HL-60 (cell line): ENCODE measurements at regions not wholly inside any gene's neighbourhood (a gene's known extent, or its start where the extent isn't known, plus 50 kb on each side); places are given as distances from the start of the nearest gene placed in this dataset.

ENCODE experiments used
- DNase-seq, 2 experiments: peaks; one replicate each; pipeline ENCODE4 v3.0.0-alpha.2; 2010 to 2020; ENCODE audit warnings: low read depth in 1 of 2, low spot score in 1 of 2
- H3K27ac ChIP-seq: fragments of 250-450 bp; sonication (Bioruptor Pico); replicated peaks from 2 replicates; pipeline ENCODE4 v1.5.1; 2020; ENCODE audit warnings: mild to moderate bottlenecking, moderate library complexity
- H3K27me3 ChIP-seq: fragments of 250-450 bp; sonication (Bioruptor Pico); 2 replicates; pipeline ENCODE4 v1.5.1; 2021; ENCODE audit warnings: mild to moderate bottlenecking, moderate library complexity; ENCODE audit not compliant: insufficient read depth, poor library complexity, severe bottlenecking
- H3K4me3 ChIP-seq: replicated peaks from 2 replicates; pipeline ENCODE4 v1.5.1; 2011; ENCODE audit warnings: mild to moderate bottlenecking, control low read depth, low read length; ENCODE audit not compliant: insufficient read depth
- GABPA ChIP-seq: IDR thresholded peaks from 2 replicates; pipeline ENCODE4 v1.6.1; 2012; ENCODE audit warnings: low read depth
- POLR2AphosphoS5 ChIP-seq: IDR thresholded peaks from 2 replicates; pipeline ENCODE4 v1.6.1; 2012; ENCODE audit warnings: low read depth
- REST ChIP-seq: IDR thresholded peaks from 2 replicates; pipeline ENCODE4 v1.6.1; 2012; ENCODE audit warnings: low read depth; ENCODE audit not compliant: insufficient replicate concordance
- SPI1 ChIP-seq: IDR thresholded peaks from 2 replicates; pipeline ENCODE4 v1.6.1; 2012; ENCODE audit warnings: low read depth, mild to moderate bottlenecking, borderline replicate concordance
- TF ChIP-seq, protein P1 (sequence below): IDR thresholded peaks from one replicate; pipeline ENCODE4 v1.5.1; 2011; ENCODE audit warnings: low read length, control low read depth, inconsistent platforms; ENCODE audit not compliant: insufficient read depth

DNA sequence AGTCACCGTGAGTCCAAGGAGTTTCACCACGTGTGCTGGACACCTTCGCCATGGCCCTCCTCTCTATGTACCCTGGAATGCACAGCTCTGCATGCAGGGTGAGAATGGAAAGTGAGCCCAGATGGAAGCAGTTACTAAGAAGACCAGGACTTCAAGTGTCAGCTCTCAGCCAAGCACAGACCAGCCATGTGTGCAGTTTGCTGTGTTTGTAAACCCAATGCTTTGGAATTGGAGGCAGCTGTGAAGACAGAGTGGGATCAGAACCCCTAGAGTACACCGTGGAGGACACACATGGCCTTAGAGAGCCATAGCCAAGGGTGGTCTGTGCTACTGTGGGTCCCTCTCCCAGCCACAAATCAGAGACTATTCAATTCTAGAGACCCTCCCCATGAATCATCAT is 655.5 kb upstream of the ID2 start:
- DNase-seq: no peak
- Histone ChIP-seq H3K27me3 (no peaks in the 10 kb centered on the region), H3K27ac (no peak overlapping the region), H3K4me3 (no peak overlapping the region)
- TF ChIP-seq SPI1 (no peak), POLR2AphosphoS5 (no peak), REST (no peak), GABPA (no peak)
- TF ChIP-seq, protein P1, sequence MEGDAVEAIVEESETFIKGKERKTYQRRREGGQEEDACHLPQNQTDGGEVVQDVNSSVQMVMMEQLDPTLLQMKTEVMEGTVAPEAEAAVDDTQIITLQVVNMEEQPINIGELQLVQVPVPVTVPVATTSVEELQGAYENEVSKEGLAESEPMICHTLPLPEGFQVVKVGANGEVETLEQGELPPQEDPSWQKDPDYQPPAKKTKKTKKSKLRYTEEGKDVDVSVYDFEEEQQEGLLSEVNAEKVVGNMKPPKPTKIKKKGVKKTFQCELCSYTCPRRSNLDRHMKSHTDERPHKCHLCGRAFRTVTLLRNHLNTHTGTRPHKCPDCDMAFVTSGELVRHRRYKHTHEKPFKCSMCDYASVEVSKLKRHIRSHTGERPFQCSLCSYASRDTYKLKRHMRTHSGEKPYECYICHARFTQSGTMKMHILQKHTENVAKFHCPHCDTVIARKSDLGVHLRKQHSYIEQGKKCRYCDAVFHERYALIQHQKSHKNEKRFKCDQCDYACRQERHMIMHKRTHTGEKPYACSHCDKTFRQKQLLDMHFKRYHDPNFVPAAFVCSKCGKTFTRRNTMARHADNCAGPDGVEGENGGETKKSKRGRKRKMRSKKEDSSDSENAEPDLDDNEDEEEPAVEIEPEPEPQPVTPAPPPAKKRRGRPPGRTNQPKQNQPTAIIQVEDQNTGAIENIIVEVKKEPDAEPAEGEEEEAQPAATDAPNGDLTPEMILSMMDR: no peak

- TF ChIP-seq REST (no peak), POLR2AphosphoS5 (no peak), GABPA (no peak), SPI1 (no peak)
- TF ChIP-seq, protein P1: no peak
- DNase-seq: no peak
- no peak overlapping the region for H3K27ac ChIP-seq
- H3K27me3 ChIP-seq: no peaks in the 10 kb centered on the region
- no peak overlapping the region for H3K4me3 ChIP-seq
Measured at GRCh38 chr2:8027387-8027786, 654.5 kb upstream of the ID2 start.

DNA sequence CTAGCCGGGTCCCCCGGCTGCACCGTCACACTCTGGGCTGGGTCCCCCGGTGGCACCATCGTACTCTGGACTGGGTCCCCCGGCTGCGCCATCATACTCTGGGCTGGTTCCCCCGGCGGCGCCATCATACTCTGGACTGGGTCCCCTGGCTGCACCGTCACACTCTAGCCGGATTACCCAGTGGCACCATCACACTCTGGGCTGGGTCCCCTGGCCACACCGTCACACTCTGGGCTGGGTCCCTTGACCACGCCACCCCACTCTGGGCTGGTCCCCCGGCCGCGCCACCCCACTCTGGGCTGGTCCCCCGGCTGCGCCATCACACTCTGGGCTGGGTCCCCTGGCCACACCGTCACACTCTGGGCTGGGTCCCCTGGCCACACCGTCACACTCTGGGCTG is 653.8 kb upstream of the ID2 start:
- no peak overlapping the region for H3K4me3 ChIP-seq
- H3K27me3 ChIP-seq: no peaks in the 10 kb centered on the region
- TF ChIP-seq, protein P1: no peak
- TF ChIP-seq GABPA (no peak), POLR2AphosphoS5 (no peak), SPI1 (no peak), REST (no peak)
- no peak overlapping the region for H3K27ac ChIP-seq
- no peak for DNase-seq
